GM18907 (cell line): ENCODE measurements at regions not wholly inside any gene's neighbourhood (a gene's known extent, or its start where the extent isn't known, plus 50 kb on each side); places are given as distances from the start of the nearest gene placed in this dataset.
"Not testable (repeated sequence)": the region's sequence is repeated elsewhere in the genome, so short reads cannot be mapped to it uniquely, and the experiment has no call there.

Experiments
- ATAC-seq: cut with Tn5 transposase; IDR thresholded peaks from one replicate; pipeline ENCODE4 v1.9.1; 2021; ENCODE audit warnings: mild to moderate bottlenecking, moderate library complexity; ENCODE audit not compliant: unreplicated experiment

DNA sequence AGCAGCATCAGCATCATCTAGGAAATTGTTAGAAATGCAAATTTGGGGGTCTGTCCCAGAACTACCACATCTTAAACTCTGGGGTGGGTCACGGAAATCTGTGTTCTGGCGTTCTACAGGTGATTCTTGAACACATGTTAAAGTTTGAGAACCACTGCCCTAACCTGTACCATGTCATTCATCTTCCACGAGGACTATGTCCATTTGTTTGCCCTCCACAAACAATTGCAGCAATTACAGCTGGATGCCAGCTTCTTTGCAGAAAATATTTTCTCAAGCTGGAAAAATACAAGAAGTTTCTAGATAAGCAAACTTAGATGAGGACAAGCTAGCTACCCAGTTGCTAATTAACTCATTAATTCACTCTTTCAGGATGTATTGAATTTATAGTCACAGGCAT, 54.1 kb downstream of the MAFB start:
- no peak for ATAC-seq

DNA sequence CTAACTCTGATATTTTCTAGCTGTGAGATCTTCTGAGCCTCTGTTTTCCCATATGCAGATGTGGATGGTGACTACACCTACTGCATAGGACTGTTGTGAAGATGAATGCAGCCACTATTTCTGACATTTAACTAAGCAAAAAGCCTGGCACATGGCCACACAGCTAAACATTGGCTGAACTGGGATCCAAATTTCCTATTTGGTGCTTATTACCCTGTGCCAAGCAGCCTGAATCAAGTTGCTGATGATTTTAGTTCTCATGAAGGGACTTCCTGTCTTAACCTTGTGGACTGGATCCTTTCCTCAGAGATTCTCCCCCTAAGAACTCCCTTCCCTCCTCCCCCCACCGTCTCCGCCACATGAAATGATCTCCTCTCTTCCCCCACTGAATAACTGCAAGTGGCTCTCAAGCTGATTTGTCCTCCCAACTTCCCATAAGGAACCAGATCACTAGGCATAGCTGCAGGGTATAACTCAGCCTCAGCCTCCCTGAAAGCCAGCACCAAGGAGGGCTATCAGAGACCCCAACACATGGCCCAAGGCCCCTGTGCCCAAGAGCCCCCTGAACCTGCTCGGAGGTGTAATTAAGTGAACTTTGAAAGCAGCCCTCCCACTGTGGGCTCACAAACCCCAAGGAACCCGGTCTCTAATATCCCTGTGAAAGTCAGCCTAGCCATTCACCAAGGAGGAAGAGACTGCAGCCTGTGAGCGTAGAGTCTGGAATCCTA, 55.7 kb downstream of the MAFB start:
- no peak for ATAC-seq

DNA sequence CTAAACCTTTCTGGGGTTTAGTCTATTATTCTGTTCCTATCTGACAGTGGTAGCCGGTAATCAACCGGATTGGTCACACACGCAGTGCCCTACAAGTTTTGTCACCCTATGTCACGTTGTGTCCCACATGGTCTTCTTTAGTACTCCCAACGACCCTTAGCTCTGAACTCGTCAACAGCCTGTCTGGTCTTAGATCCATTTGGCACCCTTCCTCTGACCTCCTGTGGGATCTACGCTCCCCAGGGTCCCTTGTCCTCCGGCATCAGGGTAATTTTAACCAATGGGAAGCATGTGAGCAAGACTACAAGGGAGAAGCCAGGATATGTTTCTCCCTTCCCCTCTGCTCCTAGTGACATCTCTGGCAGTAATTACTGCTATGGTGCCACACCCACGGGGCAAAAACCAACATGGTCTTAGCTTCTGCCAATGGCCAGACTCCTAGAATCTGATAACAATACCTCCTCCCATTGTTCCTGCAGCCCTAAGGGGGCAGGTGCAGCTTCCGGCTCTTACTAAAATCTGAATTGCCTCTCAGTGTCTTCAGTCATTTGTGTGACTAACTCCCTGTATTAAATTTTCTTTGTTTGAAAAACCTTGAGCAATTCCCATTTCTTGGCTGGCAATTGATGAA, 56.6 kb downstream of the MAFB start:
- no peak for ATAC-seq

DNA sequence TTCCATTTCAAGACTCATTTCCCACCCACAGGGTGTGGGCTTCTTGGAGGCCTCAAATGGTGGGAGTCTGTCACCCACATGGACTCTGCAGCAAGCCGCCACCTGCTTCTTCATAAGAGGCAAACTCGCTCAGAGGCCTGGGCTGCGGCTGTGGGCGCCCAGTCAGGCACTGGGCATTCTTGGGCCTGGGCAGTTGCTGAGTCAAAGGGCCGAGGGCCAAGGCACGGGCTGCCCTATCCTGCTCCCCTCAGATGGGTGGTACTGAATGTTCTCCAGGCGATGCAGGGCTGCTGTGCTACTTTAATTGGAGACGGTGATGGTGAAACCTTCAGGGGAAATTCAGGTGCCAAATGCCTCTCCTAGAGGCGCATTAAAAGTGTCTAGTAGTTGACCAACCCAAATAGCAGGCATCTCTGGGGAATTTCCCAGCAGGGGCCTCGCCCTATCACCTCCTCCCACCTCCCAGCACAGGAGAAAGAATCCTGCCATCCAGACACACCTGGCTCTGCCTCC, 57.9 kb downstream of the MAFB start:
- ATAC-seq, result no peak

DNA sequence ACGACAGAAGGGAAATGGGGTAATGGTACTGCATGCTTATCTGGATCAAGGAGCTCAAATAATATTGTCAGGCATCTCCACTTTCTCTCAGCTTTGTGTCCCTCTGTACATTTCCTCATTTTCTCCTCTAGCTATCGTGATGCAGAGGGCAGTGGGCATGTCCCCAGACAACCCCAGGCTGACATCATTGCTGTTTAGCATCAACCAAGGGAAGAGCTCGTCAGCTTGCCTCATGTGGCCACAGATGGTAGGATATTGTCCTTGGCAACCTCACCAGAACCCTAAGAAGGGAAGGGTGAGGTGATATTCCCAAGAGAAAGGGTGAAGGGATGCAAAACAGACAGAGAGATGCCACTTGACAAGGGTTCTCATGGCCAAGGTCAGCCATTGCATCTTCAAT, 58.3 kb downstream of the MAFB start:
- ATAC-seq, result no peak

DNA sequence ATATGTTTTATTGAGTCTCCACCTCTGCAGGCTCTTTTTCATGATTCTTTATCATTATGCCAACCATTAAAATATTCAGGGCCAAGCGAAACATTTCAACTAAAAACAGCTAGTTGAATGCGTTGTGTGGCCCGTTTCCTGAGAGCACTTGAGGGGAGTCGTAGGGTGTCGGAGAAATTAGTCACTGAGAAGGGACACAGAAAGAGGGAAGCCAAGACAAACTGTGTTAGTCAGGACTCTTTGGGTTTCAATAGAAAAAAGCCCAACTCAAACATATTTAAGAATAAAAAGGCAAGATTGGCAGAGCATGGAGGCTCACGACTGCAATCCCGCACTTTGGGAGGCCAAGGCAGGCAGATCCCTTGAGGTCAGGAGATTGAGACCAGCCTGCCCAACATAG, 58.9 kb downstream of the MAFB start:
- ATAC-seq, result no peak

DNA sequence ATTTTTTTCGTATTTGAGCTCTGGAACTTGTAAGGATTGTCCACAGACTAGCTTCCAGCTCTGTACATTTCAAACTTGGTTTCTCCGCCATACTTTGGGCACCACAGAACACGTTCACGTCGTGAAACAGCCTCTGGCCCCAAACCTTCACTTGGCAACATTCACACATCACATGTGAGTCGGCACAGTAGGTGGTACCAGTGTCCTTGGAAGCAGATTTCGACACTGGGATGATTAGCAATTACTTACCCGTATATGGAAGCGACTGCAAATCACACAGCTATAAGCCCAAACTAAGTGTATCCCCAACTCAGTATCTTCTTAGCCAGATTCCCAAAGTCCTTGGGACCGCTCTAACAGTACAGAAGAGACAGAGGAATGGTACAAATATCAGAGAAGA, 60.2 kb downstream of the MAFB start:
- no peak for ATAC-seq

DNA sequence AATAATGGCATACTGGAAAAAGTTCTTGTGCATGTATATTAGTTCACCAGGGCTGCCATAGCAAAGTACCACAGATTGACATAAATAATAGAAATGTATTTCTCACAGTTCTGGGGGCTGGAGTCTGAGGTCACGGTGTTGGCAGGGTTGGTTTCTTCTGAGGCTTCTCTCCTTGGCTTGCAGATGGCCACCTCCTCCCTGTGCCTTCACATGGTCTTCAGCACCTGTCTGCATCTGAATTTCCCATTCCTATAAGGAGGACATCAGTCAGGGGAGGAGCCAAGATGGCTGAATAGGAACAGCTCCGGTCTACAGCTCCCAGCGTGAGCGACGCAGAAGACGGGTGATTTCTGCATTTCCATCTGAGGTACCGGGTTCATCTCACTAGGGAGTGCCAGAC, 70.0 kb downstream of the MAFB start:
- ATAC-seq, result not testable (repeated sequence)

DNA sequence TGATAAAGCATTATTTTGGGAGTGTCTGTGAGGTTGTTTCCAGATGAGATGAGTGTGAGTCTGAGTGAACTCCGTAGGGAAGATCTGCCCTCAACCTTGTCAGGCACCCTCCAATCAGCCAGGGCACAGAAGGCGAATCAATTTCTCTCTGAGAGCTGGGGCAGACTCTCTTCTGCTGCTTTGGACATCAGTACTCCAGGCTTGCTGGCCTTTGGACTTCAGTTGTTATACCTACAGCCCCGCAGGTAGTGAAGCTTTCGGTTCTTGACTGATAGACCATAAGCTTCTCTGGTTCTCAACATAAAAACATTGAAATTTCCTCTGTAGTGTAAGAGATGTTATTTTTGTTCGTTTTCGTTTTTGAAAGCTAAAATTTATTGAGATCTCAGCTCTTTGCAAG, 71.4 kb downstream of the MAFB start:
- no peak for ATAC-seq

DNA sequence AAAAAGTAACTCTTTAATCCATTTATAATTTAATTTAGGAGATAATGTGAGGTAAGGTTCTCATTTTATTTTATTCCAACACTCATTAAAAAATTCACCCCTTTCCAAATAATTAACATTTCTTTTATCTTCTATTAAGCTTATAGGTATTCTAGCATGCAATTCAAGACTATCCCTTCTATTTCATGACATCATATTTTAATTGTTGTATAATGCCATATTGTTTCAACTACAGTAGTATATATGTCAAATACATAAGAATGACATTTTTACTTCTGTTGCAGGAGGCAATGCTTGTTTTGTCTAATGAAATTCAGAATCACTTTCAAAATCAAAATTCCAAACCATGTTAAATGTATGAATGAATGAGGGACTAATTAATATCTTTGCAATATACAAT, 76.2 kb downstream of the MAFB start:
- no peak for ATAC-seq

DNA sequence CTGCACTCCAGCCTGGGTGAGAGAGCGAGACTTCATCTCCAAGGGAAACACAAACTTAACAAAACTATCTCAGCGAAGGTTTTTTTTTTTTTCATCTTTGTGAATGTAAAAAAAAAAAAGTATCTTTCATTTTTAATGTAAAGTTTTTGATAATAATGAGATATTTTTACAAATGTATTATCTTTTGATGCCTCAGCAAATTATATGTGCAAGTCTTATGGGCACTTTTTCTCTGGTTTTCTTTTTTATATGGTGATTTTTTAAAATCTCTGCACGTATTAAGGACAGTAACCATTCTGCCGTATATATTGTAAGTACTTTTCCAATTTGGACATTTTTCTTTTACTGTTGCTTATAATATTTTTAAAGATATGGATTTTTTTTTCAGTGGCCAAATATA, 76.8 kb downstream of the MAFB start:
- ATAC-seq, result no peak

DNA sequence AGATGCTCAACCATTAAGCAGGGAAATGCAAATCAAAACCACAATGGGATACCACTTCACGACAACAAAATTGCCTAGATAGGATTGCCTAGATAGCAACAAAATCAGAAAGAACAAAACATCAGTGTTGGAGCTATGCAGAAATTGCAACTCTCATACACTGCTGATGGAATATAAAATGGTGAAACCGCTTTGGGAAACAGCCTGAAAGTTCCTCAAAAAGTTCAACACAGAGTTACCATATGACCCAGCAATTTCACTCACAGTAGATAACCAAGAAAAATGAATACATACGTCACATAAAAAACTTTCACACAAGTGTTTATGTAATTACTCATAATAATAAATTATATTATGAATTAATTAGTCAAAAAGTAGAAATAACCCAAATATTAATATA, 78.3 kb downstream of the MAFB start:
- no peak for ATAC-seq

DNA sequence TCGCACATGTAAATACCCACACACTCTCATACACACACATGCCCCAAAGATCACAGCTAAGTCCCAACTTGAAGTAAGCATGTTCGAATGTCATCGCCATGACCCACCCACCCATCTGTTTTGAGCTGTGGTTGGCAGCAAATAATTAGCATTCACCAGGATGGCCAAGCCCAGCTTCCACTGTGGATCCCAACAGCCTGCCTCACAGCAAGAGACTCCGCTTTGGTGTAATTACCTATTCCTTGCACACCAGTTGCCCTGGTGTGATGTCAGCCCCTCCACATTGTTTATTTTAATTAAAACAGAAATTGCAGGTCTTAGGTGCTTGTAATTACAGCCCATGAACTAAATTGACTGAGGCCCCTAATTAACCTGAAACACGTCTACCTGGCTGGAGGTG, 81.1 kb downstream of the MAFB start:
- no peak for ATAC-seq

DNA sequence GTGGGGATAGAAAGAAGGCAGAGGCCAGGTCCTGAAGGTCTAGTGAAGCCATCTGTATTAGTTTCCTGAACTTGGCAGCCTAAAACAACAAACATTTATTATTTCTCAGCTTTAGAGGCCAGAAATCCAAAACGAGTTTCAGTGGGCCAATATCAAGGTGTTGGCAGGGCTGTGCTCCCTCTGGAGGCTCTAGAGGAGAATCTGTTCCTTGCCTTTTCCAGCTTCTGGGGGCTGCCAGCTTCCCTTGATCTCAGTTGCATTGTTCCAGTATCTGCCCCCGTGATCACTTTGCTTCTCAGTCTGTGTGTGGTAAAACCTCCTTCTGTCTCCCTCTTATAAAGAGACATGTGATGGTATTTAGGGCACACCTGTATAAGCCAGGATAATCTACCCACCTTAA, 82.4 kb downstream of the MAFB start:
- no peak for ATAC-seq

DNA sequence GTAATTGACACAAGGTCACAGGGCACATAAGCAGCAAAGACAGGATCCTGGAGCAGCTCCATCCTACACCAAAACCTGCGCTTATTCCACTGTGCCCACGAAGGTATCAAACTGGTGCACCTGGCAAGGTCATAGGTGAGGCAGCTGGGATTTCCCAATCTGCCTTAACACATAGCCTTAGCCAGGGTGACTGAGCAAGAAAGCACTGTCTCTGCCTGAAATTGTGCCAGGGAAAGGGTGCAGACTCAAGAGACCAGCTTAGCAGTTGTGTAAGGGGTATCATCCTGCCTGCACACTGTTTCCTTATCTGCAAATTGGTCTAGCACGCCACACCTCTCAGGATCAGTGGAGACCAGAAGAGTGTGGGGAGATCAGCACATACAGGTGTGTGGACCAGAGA, 82.8 kb downstream of the MAFB start:
- ATAC-seq, result no peak

DNA sequence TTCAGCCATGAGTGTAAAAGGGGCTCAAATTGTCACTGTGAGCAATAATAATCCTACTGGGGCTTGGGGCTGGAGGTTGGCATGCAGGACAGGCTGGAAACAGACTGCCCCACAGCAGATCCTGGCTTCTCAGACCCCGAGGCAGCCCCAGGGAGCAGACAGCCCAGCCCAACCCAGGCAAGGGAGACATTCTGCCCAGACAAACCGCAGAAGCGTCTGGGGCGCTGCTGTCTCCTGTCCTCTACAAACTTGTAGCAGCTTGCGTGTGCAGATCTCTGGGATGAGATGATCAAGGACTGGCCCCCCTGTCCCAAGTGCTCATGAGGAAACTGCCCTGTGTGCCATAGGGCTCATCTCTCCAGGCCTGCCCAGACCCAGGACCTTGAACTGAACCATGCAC, 84.6 kb downstream of the MAFB start:
- no peak for ATAC-seq

DNA sequence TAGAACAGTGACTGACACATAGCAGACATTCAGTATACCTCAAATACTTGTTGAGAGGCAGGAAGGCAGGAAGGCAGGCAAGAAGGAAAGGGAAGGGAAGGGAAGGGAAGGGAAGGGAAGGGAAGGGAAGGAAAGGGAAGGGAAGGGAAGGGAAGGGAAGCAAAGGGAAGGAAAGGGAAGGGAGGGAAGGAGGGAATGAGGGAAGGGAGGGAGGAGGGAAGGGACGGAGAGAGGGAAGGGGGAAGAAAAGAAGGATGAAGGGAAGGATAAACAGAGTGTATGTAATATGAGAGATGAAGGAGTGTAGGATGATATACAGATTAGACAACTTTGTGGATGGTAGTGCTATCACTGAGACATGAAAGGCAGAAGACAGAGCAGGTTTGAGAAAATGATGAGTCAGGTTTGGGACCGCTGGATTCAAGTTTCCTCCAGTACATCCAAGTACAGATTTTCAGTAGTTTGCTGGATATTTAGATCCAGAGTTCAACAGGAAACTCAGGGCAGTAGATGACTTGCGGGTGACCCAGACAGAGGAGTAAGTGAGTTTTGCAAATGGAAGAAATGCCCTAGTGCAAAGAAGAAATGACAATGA, 85.9 kb downstream of the MAFB start:
- ATAC-seq, result no peak

DNA sequence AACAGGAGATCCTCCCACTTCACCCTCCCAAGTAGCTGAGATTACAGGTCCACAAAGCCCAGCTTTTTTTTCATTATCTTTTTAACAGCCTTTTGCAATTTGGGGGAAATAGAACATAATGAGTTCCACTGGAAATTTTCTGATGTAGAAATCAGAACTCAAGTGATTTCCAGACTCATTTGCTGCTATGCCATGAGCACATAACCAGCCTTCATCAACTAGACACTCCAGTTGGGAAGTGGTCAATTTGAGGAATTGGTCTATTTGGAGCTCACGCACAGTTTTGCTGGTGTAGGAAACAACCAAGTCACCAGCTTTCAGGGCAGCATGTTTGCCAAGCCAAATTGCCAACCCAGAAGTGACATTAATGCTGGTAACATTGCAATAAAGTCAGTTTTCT, 86.7 kb downstream of the MAFB start:
- no peak for ATAC-seq

DNA sequence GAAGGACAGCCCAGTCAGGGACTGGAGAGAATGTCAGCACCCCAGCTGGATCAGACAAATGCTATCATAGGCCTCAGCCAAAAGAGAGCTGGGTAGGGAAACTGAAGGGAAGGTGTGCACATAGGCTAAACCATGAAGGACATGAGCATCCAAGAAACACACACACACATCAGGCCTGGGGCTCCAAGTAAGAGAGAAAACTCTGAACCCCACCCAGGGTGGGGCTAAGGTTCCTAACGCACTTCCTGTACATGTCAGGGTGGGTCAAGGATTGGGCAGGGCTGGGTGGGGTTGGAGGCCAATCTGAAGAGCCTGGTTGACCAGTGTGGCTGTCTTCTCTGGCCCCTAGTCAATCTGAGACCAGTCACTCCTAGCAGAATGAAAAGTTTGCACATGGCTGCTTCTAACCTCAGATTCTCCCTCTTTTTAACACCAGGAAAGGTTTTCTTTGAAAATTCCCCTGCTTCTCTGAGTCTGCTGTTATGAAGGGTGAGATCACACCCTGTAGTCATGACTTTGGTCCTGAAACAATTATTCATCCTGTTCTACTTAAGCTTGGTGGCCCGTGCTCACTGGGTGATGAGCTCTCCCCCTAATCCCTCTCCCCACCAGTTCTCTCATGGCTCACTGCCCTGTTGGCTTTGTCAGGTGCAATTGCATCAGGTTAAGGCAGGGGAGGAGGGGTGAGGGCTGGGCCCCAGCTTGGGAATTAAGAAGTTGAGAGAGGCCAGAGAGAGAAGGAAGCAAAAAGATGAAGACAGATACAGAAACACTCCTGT, 88.4 kb downstream of the MAFB start:
- no peak for ATAC-seq

DNA sequence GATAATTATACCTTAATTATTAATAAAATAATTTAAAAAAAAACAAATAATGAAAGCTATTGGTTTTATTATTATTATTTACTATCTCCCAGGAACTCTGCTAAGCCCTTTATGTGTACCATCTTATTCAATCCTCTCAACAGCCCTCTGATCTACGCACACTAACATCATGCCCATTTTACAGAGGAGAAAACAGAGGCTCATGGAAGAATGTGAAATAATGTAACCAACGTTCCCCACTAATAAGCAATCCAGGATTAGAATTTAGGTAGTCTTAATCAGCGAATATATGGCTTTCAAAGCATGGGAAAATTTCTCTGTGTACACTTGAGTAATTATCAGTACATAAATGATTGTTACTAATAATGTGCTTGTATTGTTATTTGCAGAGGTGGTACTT, 89.0 kb downstream of the MAFB start:
- no peak for ATAC-seq

DNA sequence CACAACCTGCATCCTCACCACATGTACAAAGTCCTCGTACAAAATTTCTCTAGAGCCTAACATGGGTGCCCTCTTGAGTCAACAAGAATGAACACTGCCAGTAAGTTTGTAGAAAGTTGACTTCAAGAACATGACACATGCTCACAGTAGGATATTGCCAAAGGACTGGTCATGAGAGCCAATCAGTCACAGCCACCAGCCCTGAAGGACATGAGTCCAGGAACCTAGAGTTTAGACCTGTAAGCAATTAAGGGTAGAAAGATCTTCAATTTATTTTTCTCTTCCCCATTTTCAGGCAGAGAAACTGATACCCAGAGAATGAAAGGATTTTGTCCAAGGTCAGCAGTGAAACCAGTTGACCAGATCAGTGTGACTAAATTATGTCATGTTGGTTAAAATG, 96.1 kb downstream of the MAFB start:
- no peak for ATAC-seq

DNA sequence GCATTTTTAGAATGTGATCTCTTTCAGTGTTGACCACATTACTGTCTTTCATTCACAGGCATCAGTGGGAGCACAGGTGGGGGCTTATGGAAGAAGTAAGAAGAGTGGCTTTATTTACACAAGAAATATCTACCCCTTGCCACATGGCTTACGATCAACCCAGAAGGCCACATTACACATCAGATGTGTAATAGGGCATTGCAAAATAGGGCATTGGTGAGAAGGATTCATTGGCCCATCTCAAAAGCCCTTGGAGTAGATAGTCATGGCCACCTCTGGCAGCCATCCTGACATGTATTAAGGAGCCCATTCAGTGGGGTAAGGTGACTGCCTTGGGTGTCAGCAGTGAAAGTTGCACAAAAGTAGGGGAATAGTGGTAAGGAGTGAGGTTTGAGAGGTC, 97.5 kb downstream of the MAFB start:
- ATAC-seq, result no peak
